ENCODE measurements at regions not wholly inside any gene's neighbourhood (a gene's known extent, or its start where the extent isn't known, plus 50 kb on each side); places are given as distances from the start of the nearest gene placed in this dataset.

GRCh38 chr10:6969659-6970058 lies 389.6 kb upstream of the PRKCQ start:
- ChIA-PET POLR2A (interaction anchor here (1.0 kb wide), 1 partner anchor 9 kb away, joined by 3 read pairs; no protein-coding TSS in a partner anchor), CTCF (ENCODE audit: low intra/inter-chr PET ratio) (no interaction called here)
- Histone ChIP-seq H3K79me2 (ENCODE audit: control insufficient read depth, insufficient read depth, low read length) (no peaks in the 10 kb centered on the region), H3K36me3 (ENCODE audit: control insufficient read depth, insufficient read depth, low read length) (no peaks in the 10 kb centered on the region), H3K4me3 (no peak overlapping the region), H3K9ac (ENCODE audit: insufficient read depth in 1 of 2, low read depth in 2 of 2, low read length in 2 of 2) (no peak overlapping the region), H3K27me3 (ENCODE audit: control insufficient read depth in 2 of 2, insufficient read depth in 2 of 2, low read length in 2 of 2) (no peaks in the 10 kb centered on the region), H3K4me2 (ENCODE audit: insufficient read depth, low read length) (no peak overlapping the region), H3K9me1 (ENCODE audit: control insufficient read depth, insufficient read depth, low read length) (no peaks in the 10 kb centered on the region), H3K4me1 (replicated peaks in 1 of 2; ENCODE audit: control insufficient read depth in 2 of 2, insufficient read depth in 2 of 2, low read length in 2 of 2) (no peaks in the 10 kb centered on the region), H2AFZ (ENCODE audit: low read depth, low read length) (no peak overlapping the region), H4K20me1 (replicated peaks; ENCODE audit: control insufficient read depth, insufficient read depth, low read length) (no peaks in the 10 kb centered on the region), H3K9me3 (replicated peaks; ENCODE audit: control insufficient read depth, insufficient read depth, low read depth, low read length) (no peaks in the 10 kb centered on the region), H3K27ac (ENCODE audit: extremely low read depth, low read depth, low read length) (no peak overlapping the region)
- DNase-seq (ENCODE audit: extremely low read depth in 1 of 4, low spot score in 3 of 4) (no peak), FAIRE-seq (no peak), ATAC-seq (no peak)
- BruUV-seq (replicated peaks), result no TSS peak
- WGBS (ENCODE audit: insufficient coverage, low coverage, missing lambda C conversion rate), result 13% methylated on average over 4 of the region's 4 CpGs
- intact Hi-C loops (cut with micrococcal nuclease), result no loop called here
- in situ Hi-C loops (cut with MboI), result no loop called here
- no peak for TF ChIP-seq ZNF589 (CRISPR knock-in tag; IDR thresholded peaks at IDR 0.05; ENCODE audit: low read depth)
- peak; percentile 94 for TF ChIP-seq ZBTB40 (IDR thresholded peaks at IDR 0.05)
- TF ChIP-seq ZBTB40 (CRISPR knock-in tag; IDR thresholded peaks at IDR 0.05), result peak; percentile 89
